ENCODE measurements at regions not wholly inside any gene's neighbourhood (a gene's known extent, or its start where the extent isn't known, plus 50 kb on each side); places are given as distances from the start of the nearest gene placed in this dataset.
"Not testable (repeated sequence)": the region's sequence is repeated elsewhere in the genome, so short reads cannot be mapped to it uniquely, and the experiment has no call there.

GRCh38 chr14:85333841-85334240, 196.1 kb upstream of the FLRT2 start:
- DNase-seq, result no peak

GRCh38 chr14:85334316-85334715, 195.6 kb upstream of the FLRT2 start:
- DNase-seq, result no peak

GRCh38 chr14:85336257-85336656, 193.7 kb upstream of the FLRT2 start:
- no peak for DNase-seq

GRCh38 chr14:85336817-85337216, 193.1 kb upstream of the FLRT2 start:
- no peak for DNase-seq

GRCh38 chr14:85338895-85339294, 191.0 kb upstream of the FLRT2 start:
- no peak for DNase-seq

GRCh38 chr14:85342858-85343607, 186.9 kb upstream of the FLRT2 start:
- no peak for DNase-seq

- DNase-seq, result no peak
Measured at GRCh38 chr14:85344171-85344570, 185.8 kb upstream of the FLRT2 start.

GRCh38 chr14:85344847-85345570, 184.9 kb upstream of the FLRT2 start:
- no peak for DNase-seq

GRCh38 chr14:85350667-85351066, 179.3 kb upstream of the FLRT2 start:
- no peak for DNase-seq

GRCh38 chr14:85352588-85352987, 177.4 kb upstream of the FLRT2 start:
- not testable (repeated sequence) for DNase-seq

- DNase-seq, result no peak
Measured at GRCh38 chr14:85357120-85357519, 172.8 kb upstream of the FLRT2 start.

GRCh38 chr14:85358136-85358785, 171.7 kb upstream of the FLRT2 start:
- no peak for DNase-seq

- DNase-seq, result no peak
Measured at GRCh38 chr14:85359505-85359904, 170.4 kb upstream of the FLRT2 start.

GRCh38 chr14:85363358-85363757, 166.6 kb upstream of the FLRT2 start:
- no peak for DNase-seq

- no peak for DNase-seq
Measured at GRCh38 chr14:85366226-85366625, 163.7 kb upstream of the FLRT2 start.

- DNase-seq, result no peak
Measured at GRCh38 chr14:85380881-85381280, 149.1 kb upstream of the FLRT2 start.

- DNase-seq, result no peak
Measured at GRCh38 chr14:85382341-85382740, 147.6 kb upstream of the FLRT2 start.

- no peak for DNase-seq
Measured at GRCh38 chr14:85387181-85387580, 142.8 kb upstream of the FLRT2 start.

- DNase-seq, result no peak
Measured at GRCh38 chr14:85390236-85390635, 139.7 kb upstream of the FLRT2 start.

GRCh38 chr14:85391455-85391854, 138.5 kb upstream of the FLRT2 start:
- no peak for DNase-seq

- DNase-seq, result no peak
Measured at GRCh38 chr14:85391892-85392291, 138.1 kb upstream of the FLRT2 start.

- DNase-seq, result no peak
Measured at GRCh38 chr14:85399186-85399585, 130.8 kb upstream of the FLRT2 start.

- DNase-seq, result no peak
Measured at GRCh38 chr14:85400678-85401077, 129.3 kb upstream of the FLRT2 start.

- no peak for DNase-seq
Measured at GRCh38 chr14:85401384-85401783, 128.6 kb upstream of the FLRT2 start.
